HEK293 (cell line): ENCODE measurements at regions not wholly inside any gene's neighbourhood (a gene's known extent, or its start where the extent isn't known, plus 50 kb on each side); places are given as distances from the start of the nearest gene placed in this dataset.

ENCODE experiments used
- CTCF ChIA-PET: fragments of 350-600 bp; formaldehyde crosslinking; extraction: SDS; loops from one replicate; lab custom pipeline; 2021; ENCODE audit warnings: antibody characterized with exemption; lab: Yijun Ruan, JAX
- POLR2A ChIA-PET: fragments of 300-600 bp; formaldehyde crosslinking; extraction: SDS; loops from one replicate; lab custom pipeline; 2020; ENCODE audit warnings: antibody characterized with exemption, inconsistent platforms; lab: Yijun Ruan, JAX
- H3K27ac ChIP-seq: fragments of 200-500 bp; sonication (Bioruptor generic); 2 replicates; pipeline ENCODE4 v1.5.1; 2014; ENCODE audit warnings: low read depth, low read length, control low read depth, inconsistent platforms; ENCODE audit errors: extremely low read depth
- H3K36me3 ChIP-seq, 2 experiments: fragments of 200-500 bp in 1 of 2; sonication (Bioruptor generic) in 1 of 2; 1 replicate in 1 of 2; 2 replicates in 1 of 2; pipeline ENCODE4 v1.5.1; 2014 to 2017; ENCODE audit warnings: inconsistent platforms in 2 of 2, low read length in 2 of 2; ENCODE audit not compliant: control insufficient read depth in 2 of 2, insufficient read depth in 1 of 2
- H3K4me1 ChIP-seq: fragments of 200-500 bp; sonication (Bioruptor generic); 2 replicates; pipeline ENCODE4 v1.5.1; 2014; ENCODE audit warnings: mild to moderate bottlenecking, low read length, inconsistent platforms; ENCODE audit not compliant: control insufficient read depth, insufficient read depth
- H3K4me3 ChIP-seq: 2 replicates; pipeline ENCODE4 v1.5.1; 2011; ENCODE audit warnings: low read depth, mild to moderate bottlenecking, control low read depth, low read length, moderate library complexity
- H3K9me3 ChIP-seq: fragments of 200-500 bp; sonication (Bioruptor generic); 2 replicates; pipeline ENCODE4 v1.5.1; 2014; ENCODE audit warnings: low read depth, low read length, inconsistent platforms; ENCODE audit not compliant: control insufficient read depth, insufficient read depth
- HOXA7 ChIP-seq: sonication (generic); formaldehyde crosslinking; IDR thresholded peaks from 2 replicates; pipeline ENCODE4 v1.8.1; 2022; ENCODE audit warnings: missing genetic modification reagents, borderline replicate concordance
- KLF16 ChIP-seq: fragments of 450-650 bp; formaldehyde crosslinking; IDR thresholded peaks from 2 replicates; pipeline ENCODE4 v1.5.1; 2017; ENCODE audit warnings: missing biosample characterization, missing genetic modification characterization
- SCRT2 ChIP-seq: fragments of 450-650 bp; formaldehyde crosslinking; IDR thresholded peaks from 2 replicates; pipeline ENCODE4 v1.5.1; 2016; ENCODE audit warnings: missing biosample characterization, missing genetic modification characterization
- ZBTB1 ChIP-seq: fragments of 450-650 bp; formaldehyde crosslinking; IDR thresholded peaks from 2 replicates; pipeline ENCODE4 v1.5.1; 2016; ENCODE audit warnings: missing biosample characterization, missing genetic modification characterization
- ZBTB17 ChIP-seq: fragments of 450-650 bp; formaldehyde crosslinking; IDR thresholded peaks from 2 replicates; pipeline ENCODE4 v1.5.1; 2016; ENCODE audit warnings: missing biosample characterization, missing genetic modification characterization
- ZNF138 ChIP-seq: fragments of 450-650 bp; formaldehyde crosslinking; IDR thresholded peaks from 2 replicates; pipeline ENCODE4 v1.5.1; 2016; ENCODE audit warnings: missing biosample characterization, missing genetic modification characterization, borderline replicate concordance
- ZNF169 ChIP-seq: fragments of 450-650 bp; formaldehyde crosslinking; IDR thresholded peaks from 2 replicates; pipeline ENCODE4 v1.5.1; 2016; ENCODE audit warnings: missing biosample characterization, missing genetic modification characterization
- ZNF274 ChIP-seq, 2 experiments: fragments of 200-500 bp in 1 of 2; fragments of 450-650 bp in 1 of 2; sonication (Bioruptor generic) in 1 of 2; formaldehyde crosslinking in 1 of 2; IDR thresholded peaks; 2 replicates each; pipeline versions ENCODE4 v1.5.1 to v1.6.1; 2014 to 2016; ENCODE audit warnings: borderline replicate concordance in 1 of 2, inconsistent platforms in 1 of 2, low read length in 1 of 2, missing biosample characterization in 1 of 2, missing genetic modification characterization in 1 of 2
- ZNF292 ChIP-seq: fragments of 450-650 bp; formaldehyde crosslinking; IDR thresholded peaks from 2 replicates; pipeline ENCODE4 v1.5.1; 2016; ENCODE audit warnings: low read depth, missing biosample characterization, missing genetic modification characterization, borderline replicate concordance
- ZNF354C ChIP-seq: fragments of 450-650 bp; formaldehyde crosslinking; IDR thresholded peaks from 2 replicates; pipeline ENCODE4 v1.5.1; 2016; ENCODE audit warnings: missing biosample characterization, missing genetic modification characterization, low read depth, borderline replicate concordance
- ZNF404 ChIP-seq: fragments of 450-650 bp; formaldehyde crosslinking; IDR thresholded peaks from 2 replicates; pipeline ENCODE4 v1.5.1; 2017; ENCODE audit warnings: missing biosample characterization, missing genetic modification characterization
- ZNF426 ChIP-seq: fragments of 450-650 bp; formaldehyde crosslinking; IDR thresholded peaks from 2 replicates; pipeline ENCODE4 v1.5.1; 2017; ENCODE audit warnings: missing biosample characterization, missing genetic modification characterization, mild to moderate bottlenecking, inconsistent platforms, moderate library complexity
- ZNF521 ChIP-seq: fragments of 450-650 bp; formaldehyde crosslinking; IDR thresholded peaks from 2 replicates; pipeline ENCODE4 v1.5.1; 2017; ENCODE audit warnings: missing biosample characterization, mild to moderate bottlenecking, missing genetic modification characterization
- ZNF548 ChIP-seq: fragments of 450-650 bp; formaldehyde crosslinking; IDR thresholded peaks from 2 replicates; pipeline ENCODE4 v1.5.1; 2016; ENCODE audit warnings: missing biosample characterization, missing genetic modification characterization
- ZNF558 ChIP-seq: fragments of 450-650 bp; formaldehyde crosslinking; IDR thresholded peaks from 2 replicates; pipeline ENCODE4 v1.5.1; 2016; ENCODE audit warnings: missing biosample characterization, missing genetic modification characterization
- ZNF596 ChIP-seq: fragments of 450-650 bp; IDR thresholded peaks from 2 replicates; pipeline ENCODE4 v1.5.0; 2018; ENCODE audit warnings: missing biosample characterization, mild to moderate bottlenecking, missing genetic modification characterization, moderate library complexity
- ZNF629 ChIP-seq: fragments of 450-650 bp; formaldehyde crosslinking; IDR thresholded peaks from 2 replicates; pipeline ENCODE4 v1.5.1; 2017; ENCODE audit warnings: missing biosample characterization, missing genetic modification characterization
- ZNF654 ChIP-seq: fragments of 450-650 bp; formaldehyde crosslinking; IDR thresholded peaks from 2 replicates; pipeline ENCODE4 v1.5.1; 2016; ENCODE audit warnings: low read depth, missing biosample characterization, missing genetic modification characterization
- ZNF660 ChIP-seq: fragments of 450-650 bp; IDR thresholded peaks from 2 replicates; pipeline ENCODE4 v1.5.1; 2018; ENCODE audit warnings: missing biosample characterization, mild to moderate bottlenecking, missing genetic modification characterization
- ZNF664 ChIP-seq: fragments of 450-650 bp; formaldehyde crosslinking; IDR thresholded peaks from 2 replicates; pipeline ENCODE4 v1.5.1; 2016; ENCODE audit warnings: missing biosample characterization, missing genetic modification characterization
- ZNF677 ChIP-seq: fragments of 450-650 bp; IDR thresholded peaks from 2 replicates; pipeline ENCODE4 v1.5.0; 2018; ENCODE audit warnings: missing biosample characterization, mild to moderate bottlenecking, missing genetic modification characterization, moderate library complexity
- ZNF747 ChIP-seq: fragments of 450-650 bp; formaldehyde crosslinking; IDR thresholded peaks from 2 replicates; pipeline ENCODE4 v1.5.1; 2016; ENCODE audit warnings: missing biosample characterization, missing genetic modification characterization
- TF ChIP-seq, protein P1 (sequence below): fragments of 450-650 bp; formaldehyde crosslinking; IDR thresholded peaks from 2 replicates; pipeline ENCODE4 v1.5.1; 2016; ENCODE audit warnings: missing biosample characterization, missing genetic modification characterization
- TF ChIP-seq, protein P2 (sequence below): fragments of 450-650 bp; formaldehyde crosslinking; IDR thresholded peaks from 2 replicates; pipeline ENCODE4 v1.5.1; 2017; ENCODE audit warnings: missing biosample characterization, missing genetic modification characterization
- TF ChIP-seq, protein P3 (sequence below): fragments of 450-650 bp; formaldehyde crosslinking; IDR thresholded peaks from 2 replicates; pipeline ENCODE4 v1.5.1; 2016; ENCODE audit warnings: missing biosample characterization, missing genetic modification characterization

DNA sequence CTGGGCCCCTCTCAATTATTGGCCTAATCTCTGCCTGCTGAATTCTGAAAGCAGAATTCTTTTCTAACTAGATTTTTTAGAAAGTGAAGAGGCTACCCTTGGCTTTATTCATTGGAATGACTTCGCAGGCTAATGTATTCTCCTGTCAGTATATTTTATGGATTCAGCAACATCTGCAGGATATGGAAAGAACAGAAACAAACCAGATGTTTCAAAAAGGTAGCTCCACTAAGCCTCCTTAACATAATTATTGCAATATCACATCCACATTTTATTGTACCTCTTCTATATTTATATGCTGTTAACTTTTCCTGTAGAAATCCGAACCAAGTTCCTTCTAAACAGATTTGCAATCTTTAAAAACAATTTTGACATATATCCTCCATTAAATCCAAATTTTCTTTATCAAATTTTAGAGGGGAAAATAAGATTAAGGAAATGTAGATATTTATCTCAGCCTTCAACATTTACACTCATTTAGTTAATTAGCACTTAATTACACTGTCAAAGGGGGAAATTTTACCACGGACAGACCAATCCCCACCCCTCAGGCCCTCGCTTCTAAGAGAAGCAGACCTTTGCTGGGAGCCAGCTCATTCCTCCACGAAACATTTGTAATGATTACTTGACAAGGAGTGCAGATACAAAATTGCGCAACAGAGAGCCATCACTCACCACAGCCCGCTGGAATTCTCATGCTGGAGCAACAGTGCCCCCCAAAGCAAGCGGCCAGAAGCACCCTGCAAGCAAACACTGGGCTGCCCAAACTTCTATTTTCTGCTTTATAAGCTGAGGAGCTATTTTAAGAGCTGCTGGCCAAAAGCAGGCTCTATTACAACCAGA lies 253.4 kb downstream of the ETAA1 start:
- no peaks in the 10 kb centered on the region for H3K36me3 ChIP-seq
- H3K4me1 ChIP-seq, result peaks cover 12% of the 10 kb centered on the region; the same call in 1 of the 2 replicates
- peak; percentile 63 for TF ChIP-seq ZNF654 (tag by site-specific recombination)
- TF ChIP-seq ZNF558 (tag by site-specific recombination), result 0 out of 2 replicates have a peak, but pooled peaks have one; percentile 23
- TF ChIP-seq ZNF354C, result no peak
- peak; percentile 47; the same call in 1 of the 2 replicates for TF ChIP-seq SCRT2 (tag by site-specific recombination)
- peak; percentile 33; the same call in 1 of the 2 replicates for TF ChIP-seq KLF16
- TF ChIP-seq HOXA7 (CRISPR knock-in tag), result no peak
- TF ChIP-seq ZNF629 (tag by site-specific recombination), result no peak
- peak; percentile 70; the same call in 1 of the 2 replicates for TF ChIP-seq ZNF660 (tag by site-specific recombination)
- TF ChIP-seq ZNF521, result no peak
- no peak for TF ChIP-seq ZNF548
- TF ChIP-seq, protein P1, sequence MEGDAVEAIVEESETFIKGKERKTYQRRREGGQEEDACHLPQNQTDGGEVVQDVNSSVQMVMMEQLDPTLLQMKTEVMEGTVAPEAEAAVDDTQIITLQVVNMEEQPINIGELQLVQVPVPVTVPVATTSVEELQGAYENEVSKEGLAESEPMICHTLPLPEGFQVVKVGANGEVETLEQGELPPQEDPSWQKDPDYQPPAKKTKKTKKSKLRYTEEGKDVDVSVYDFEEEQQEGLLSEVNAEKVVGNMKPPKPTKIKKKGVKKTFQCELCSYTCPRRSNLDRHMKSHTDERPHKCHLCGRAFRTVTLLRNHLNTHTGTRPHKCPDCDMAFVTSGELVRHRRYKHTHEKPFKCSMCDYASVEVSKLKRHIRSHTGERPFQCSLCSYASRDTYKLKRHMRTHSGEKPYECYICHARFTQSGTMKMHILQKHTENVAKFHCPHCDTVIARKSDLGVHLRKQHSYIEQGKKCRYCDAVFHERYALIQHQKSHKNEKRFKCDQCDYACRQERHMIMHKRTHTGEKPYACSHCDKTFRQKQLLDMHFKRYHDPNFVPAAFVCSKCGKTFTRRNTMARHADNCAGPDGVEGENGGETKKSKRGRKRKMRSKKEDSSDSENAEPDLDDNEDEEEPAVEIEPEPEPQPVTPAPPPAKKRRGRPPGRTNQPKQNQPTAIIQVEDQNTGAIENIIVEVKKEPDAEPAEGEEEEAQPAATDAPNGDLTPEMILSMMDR (tag by site-specific recombination), result peak; percentile 72; the same call in 1 of the 2 replicates
- peak; percentile 86 for TF ChIP-seq ZBTB17
- ChIA-PET CTCF (interaction anchor here (0.5 to 2.7 kb wide), 29 partner anchors 10 to 1205 kb away, joined by 3 to 16 read pairs (median 3); no protein-coding TSS in a partner anchor), POLR2A (interaction anchor here (1.5 kb wide), 1 partner anchor 1216 kb away, joined by 6 read pairs; the partner anchor contains the start of gene MEIS1)
- no peak overlapping the region for H3K27ac ChIP-seq
- no peak overlapping the region for H3K4me3 ChIP-seq
- no peaks in the 10 kb centered on the region; the same call in 1 of the 2 replicates for H3K9me3 ChIP-seq

DNA sequence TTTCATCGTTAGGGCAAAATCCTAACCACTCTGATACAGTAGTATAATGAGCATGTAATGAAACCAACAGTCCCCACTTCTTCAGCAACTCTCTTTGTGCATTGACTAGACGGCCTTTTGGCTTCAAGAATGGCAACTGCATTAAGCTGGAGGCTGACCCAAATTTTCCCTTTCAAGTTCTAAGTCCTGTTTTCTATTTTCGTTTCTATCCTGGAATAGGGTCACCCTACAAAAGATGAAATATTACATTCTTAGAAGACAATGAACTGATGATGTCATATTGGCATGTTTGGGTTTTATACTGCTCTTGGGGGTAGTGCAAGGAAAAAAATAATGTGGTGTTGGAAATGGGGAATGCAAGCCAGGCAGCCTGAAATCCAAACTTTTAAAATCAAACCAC lies 254.4 kb downstream of the ETAA1 start:
- peaks cover 11% of the 10 kb centered on the region; the same call in 1 of the 2 replicates for H3K4me1 ChIP-seq
- TF ChIP-seq ZNF664 (tag by site-specific recombination) (no peak), ZNF426 (tag by site-specific recombination) (no peak), ZNF747 (tag by site-specific recombination) (no peak), ZNF660 (tag by site-specific recombination) (no peak), ZNF274 (IDR thresholded peaks at IDR 0.05; ENCODE audit: low read length) (no peak), ZNF274 (tag by site-specific recombination; IDR thresholded peaks at IDR 0.05; ENCODE audit: borderline replicate concordance) (no peak)
- TF ChIP-seq, protein P2, sequence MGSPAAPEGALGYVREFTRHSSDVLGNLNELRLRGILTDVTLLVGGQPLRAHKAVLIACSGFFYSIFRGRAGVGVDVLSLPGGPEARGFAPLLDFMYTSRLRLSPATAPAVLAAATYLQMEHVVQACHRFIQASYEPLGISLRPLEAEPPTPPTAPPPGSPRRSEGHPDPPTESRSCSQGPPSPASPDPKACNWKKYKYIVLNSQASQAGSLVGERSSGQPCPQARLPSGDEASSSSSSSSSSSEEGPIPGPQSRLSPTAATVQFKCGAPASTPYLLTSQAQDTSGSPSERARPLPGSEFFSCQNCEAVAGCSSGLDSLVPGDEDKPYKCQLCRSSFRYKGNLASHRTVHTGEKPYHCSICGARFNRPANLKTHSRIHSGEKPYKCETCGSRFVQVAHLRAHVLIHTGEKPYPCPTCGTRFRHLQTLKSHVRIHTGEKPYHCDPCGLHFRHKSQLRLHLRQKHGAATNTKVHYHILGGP (tag by site-specific recombination), result no peak
- CTCF ChIA-PET, result interaction anchor here (0.5 to 2.7 kb wide), 23 partner anchors 9 to 1071 kb away, joined by 3 to 16 read pairs (median 4); partner anchors contain the start of gene C1D
- H3K9me3 ChIP-seq, result no peaks in the 10 kb centered on the region; the same call in 1 of the 2 replicates
- H3K27ac ChIP-seq, result no peak overlapping the region
- H3K36me3 ChIP-seq, result no peaks in the 10 kb centered on the region
- POLR2A ChIA-PET, result interaction anchor here (1.5 kb wide), 1 partner anchor 1217 kb away, joined by 6 read pairs; the partner anchor contains the start of gene MEIS1
- H3K4me3 ChIP-seq, result no peak overlapping the region

DNA sequence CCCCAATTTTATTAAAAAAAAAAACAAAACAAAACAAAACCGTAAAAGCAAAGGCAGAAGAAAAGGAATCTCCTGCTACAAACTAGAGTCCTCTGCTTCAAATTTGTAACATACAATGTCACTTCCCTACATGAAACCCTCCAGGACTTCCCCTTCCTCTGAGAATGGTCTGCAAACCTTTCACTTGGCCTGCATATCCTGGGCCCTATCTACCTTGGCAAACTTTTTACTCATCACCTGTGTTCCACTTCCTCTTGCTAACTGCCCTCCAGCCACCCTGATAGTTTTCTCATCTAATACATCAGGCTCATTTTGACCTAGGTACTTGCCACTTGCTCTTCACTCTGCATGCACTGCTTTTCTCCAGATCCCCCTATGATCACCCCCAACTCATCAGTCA lies 255.5 kb downstream of the ETAA1 start:
- Histone ChIP-seq H3K4me1 (peaks cover 11% of the 10 kb centered on the region; the same call in 1 of the 2 replicates), H3K36me3 (no peaks in the 10 kb centered on the region), H3K9me3 (no peaks in the 10 kb centered on the region), H3K4me3 (no peak overlapping the region), H3K27ac (no peak overlapping the region)
- CTCF ChIA-PET, result interaction anchor here (2.7 kb wide), 1 partner anchor 187 kb away, joined by 16 read pairs; no protein-coding TSS in a partner anchor
- POLR2A ChIA-PET, result no interaction called here
- TF ChIP-seq, protein P2 (tag by site-specific recombination), result no peak
- no peak for TF ChIP-seq ZNF596 (tag by site-specific recombination)
- no peak for TF ChIP-seq ZNF404 (tag by site-specific recombination)
- no peak for TF ChIP-seq ZNF664 (tag by site-specific recombination)
- no peak for TF ChIP-seq ZNF292 (tag by site-specific recombination)
- TF ChIP-seq ZNF677 (tag by site-specific recombination), result no peak
- no peak for TF ChIP-seq ZBTB1 (tag by site-specific recombination)
- TF ChIP-seq, protein P3, sequence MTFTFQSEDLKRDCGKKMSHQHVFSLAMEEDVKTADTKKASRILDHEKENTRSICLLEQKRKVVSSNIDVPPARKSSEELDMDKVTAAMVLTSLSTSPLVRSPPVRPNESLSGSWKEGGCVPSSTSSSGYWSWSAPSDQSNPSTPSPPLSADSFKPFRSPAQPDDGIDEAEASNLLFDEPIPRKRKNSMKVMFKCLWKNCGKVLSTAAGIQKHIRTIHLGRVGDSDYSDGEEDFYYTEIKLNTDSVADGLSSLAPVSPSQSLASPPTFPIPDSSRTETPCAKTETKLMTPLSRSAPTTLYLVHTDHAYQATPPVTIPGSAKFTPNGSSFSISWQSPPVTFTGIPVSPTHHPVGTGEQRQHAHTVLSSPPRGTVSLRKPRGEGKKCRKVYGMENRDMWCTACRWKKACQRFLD (tag by site-specific recombination), result no peak
- no peak for TF ChIP-seq ZNF169 (tag by site-specific recombination)
- TF ChIP-seq ZNF138, result no peak
